Breast epithelium (tissue), 3 donors: ENCODE measurements at regions not wholly inside any gene's neighbourhood (a gene's known extent, or its start where the extent isn't known, plus 50 kb on each side); places are given as distances from the start of the nearest gene placed in this dataset.

Experiments
- POLR2A ChIP-seq: fragments of 450-650 bp; IDR thresholded peaks from one replicate; pipeline ENCODE4 v1.6.1; 2016; ENCODE audit warnings: antibody characterized with exemption, mild to moderate bottlenecking, moderate library complexity
- POLR2AphosphoS5 ChIP-seq, 3 donors: sonication (generic); formaldehyde crosslinking; IDR thresholded peaks; one replicate each; pipeline ENCODE4 v1.6.1; 2017; ENCODE audit warnings: antibody characterized with exemption in 3 of 3
- TF ChIP-seq, protein P1 (sequence below), 3 donors: fragments of 450-650 bp; IDR thresholded peaks; one replicate each; pipeline ENCODE4 v1.5.1; 2016 to 2017; ENCODE audit warnings: antibody characterized with exemption in 3 of 3, mild to moderate bottlenecking in 3 of 3, moderate library complexity in 3 of 3

DNA sequence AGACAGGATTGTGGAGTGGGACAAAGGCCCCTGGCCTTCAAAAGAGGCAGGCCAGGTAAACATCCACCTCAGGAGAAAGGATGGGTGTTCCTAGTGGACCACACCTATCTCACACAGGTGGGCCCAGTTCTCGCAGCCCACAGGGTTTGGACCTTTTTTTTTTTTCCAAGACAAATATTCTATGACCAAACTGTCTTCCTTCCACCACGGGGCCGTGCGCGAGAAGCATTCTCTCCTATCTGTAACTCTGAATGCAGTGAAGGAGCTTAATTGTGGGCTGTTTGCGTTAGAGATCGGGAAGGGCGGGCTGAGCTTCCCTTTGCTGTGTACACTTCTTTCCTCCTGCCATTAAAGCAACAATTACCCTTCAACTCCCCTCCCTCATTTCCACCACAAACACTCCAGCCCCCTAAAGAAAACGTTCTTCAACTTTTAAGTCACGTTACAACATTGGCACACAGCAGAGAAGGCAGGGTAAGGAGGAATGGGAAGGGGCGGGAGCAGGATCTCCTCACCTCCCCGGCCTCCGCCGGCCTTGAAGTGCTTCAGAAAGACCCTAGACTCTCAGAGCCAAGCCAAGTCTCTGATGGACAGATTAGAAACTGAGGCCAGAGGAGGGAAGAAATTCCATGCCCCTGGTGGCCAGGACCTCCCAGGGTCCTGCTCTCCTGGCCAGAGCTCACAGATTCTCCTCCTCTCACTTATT is 238.4 kb downstream of the BUD13 start:
- no peak for TF ChIP-seq POLR2A
- TF ChIP-seq, protein P1, sequence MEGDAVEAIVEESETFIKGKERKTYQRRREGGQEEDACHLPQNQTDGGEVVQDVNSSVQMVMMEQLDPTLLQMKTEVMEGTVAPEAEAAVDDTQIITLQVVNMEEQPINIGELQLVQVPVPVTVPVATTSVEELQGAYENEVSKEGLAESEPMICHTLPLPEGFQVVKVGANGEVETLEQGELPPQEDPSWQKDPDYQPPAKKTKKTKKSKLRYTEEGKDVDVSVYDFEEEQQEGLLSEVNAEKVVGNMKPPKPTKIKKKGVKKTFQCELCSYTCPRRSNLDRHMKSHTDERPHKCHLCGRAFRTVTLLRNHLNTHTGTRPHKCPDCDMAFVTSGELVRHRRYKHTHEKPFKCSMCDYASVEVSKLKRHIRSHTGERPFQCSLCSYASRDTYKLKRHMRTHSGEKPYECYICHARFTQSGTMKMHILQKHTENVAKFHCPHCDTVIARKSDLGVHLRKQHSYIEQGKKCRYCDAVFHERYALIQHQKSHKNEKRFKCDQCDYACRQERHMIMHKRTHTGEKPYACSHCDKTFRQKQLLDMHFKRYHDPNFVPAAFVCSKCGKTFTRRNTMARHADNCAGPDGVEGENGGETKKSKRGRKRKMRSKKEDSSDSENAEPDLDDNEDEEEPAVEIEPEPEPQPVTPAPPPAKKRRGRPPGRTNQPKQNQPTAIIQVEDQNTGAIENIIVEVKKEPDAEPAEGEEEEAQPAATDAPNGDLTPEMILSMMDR (IDR thresholded peaks at IDR 0.05), result no peak
- TF ChIP-seq POLR2AphosphoS5 (IDR thresholded peaks at IDR 0.05), result no peak
